GM12878 (cell line): ENCODE measurements at regions not wholly inside any gene's neighbourhood (a gene's known extent, or its start where the extent isn't known, plus 50 kb on each side); places are given as distances from the start of the nearest gene placed in this dataset.

ENCODE experiments used
- ATAC-seq: fragments of 200-7000 bp; cut with Tn5 transposase; 3 replicates; pipeline ENCODE4 v1.9.1; 2020; ENCODE audit warnings: mild to moderate bottlenecking, moderate library complexity
- BruUV-seq: library from RNA; stranded (reverse); fragments of 400-500 nt; replicated peaks from 2 replicates; lab custom pipeline; 2021; lab: Mats Ljungman, UMichigan
- CTCF ChIA-PET: fragments of 300-600 bp; sonication (Branson Sonifier 250); formaldehyde crosslinking; extraction: SDS; loops from one replicate; lab custom pipeline; 2021; ENCODE audit warnings: inconsistent platforms; lab: Yijun Ruan, JAX
- POLR2A ChIA-PET: fragments of 350-600 bp; formaldehyde crosslinking; extraction: SDS; loops from one replicate; lab custom pipeline; 2021; ENCODE audit warnings: inconsistent platforms; lab: Charles Lee
- RAD21 ChIA-PET: fragments of 300-600 bp; sonication (Branson Sonifier 250); formaldehyde crosslinking; loops from one replicate; lab custom pipeline; 2023; ENCODE audit warnings: antibody characterized with exemption; ENCODE audit not compliant: unreplicated experiment; lab: Charles Lee
- SMC1A ChIA-PET: fragments of 300-600 bp; sonication (Branson Sonifier 250); formaldehyde crosslinking; loops from one replicate; lab custom pipeline; 2023; ENCODE audit not compliant: unreplicated experiment, uncharacterized antibody; lab: Charles Lee
- DNase-seq: peaks from one replicate; pipeline ENCODE4 v3.0.0-alpha.2; 2011; ENCODE audit warnings: low read depth, low spot score
- FAIRE-seq: peaks from 3 replicates; lab custom pipeline; 2011; peaks lifted over from hg19 to GRCh38; lab: Jason Lieb, UNC
- H2AFZ ChIP-seq: 2 replicates; pipeline ENCODE4 v1.6.0; 2011; ENCODE audit warnings: low read depth, low read length, control low read depth; ENCODE audit not compliant: control insufficient read depth
- H3K27ac ChIP-seq: 2 replicates; pipeline ENCODE4 v1.5.1; 2011; ENCODE audit warnings: control low read depth; ENCODE audit not compliant: control insufficient read depth, insufficient read depth
- H3K27me3 ChIP-seq, 2 experiments: replicated peaks in 1 of 2; 2 replicates each; pipeline versions ENCODE4 v1.6.0 to v1.6.1; 2011; ENCODE audit warnings: low read length in 1 of 2; ENCODE audit not compliant: control insufficient read depth in 2 of 2, insufficient read depth in 2 of 2
- H3K36me3 ChIP-seq, 2 experiments: 2 replicates each; pipeline ENCODE4 v1.5.1; 2011; ENCODE audit warnings: low read length in 1 of 2; ENCODE audit not compliant: control insufficient read depth in 2 of 2, insufficient read depth in 2 of 2
- H3K4me1 ChIP-seq: 2 replicates; pipeline ENCODE4 v1.6.1; 2011; ENCODE audit warnings: mild to moderate bottlenecking, low read length, moderate library complexity, mixed read lengths; ENCODE audit not compliant: control insufficient read depth, insufficient read depth
- H3K4me2 ChIP-seq: 2 replicates; pipeline ENCODE4 v1.6.0; 2011; ENCODE audit warnings: control low read depth; ENCODE audit not compliant: control insufficient read depth, insufficient read depth
- H3K4me3 ChIP-seq: fragments of 200-600 bp; sonication (generic); 2 replicates; pipeline ENCODE4 v1.5.1; 2016
- H3K79me2 ChIP-seq: 2 replicates; pipeline ENCODE4 v1.6.0; 2011; ENCODE audit warnings: low read length; ENCODE audit not compliant: control insufficient read depth, insufficient read depth
- H3K9ac ChIP-seq: 2 replicates; pipeline ENCODE4 v1.8.0; 2011; ENCODE audit warnings: low read length, control low read depth, mixed read lengths; ENCODE audit not compliant: control insufficient read depth, insufficient read depth
- H3K9me3 ChIP-seq: replicated peaks from 3 replicates; pipeline ENCODE4 v1.5.1; 2011; ENCODE audit warnings: mild to moderate bottlenecking, low read length; ENCODE audit not compliant: control insufficient read depth, insufficient read depth
- H4K20me1 ChIP-seq: 2 replicates; pipeline ENCODE4 v1.6.0; 2011; ENCODE audit not compliant: control insufficient read depth, insufficient read depth
- ATF7 ChIP-seq: fragments of 450-650 bp; IDR thresholded peaks from 2 replicates; pipeline ENCODE4 v1.6.1; 2016; ENCODE audit warnings: low read depth, mild to moderate bottlenecking
- CBX5 ChIP-seq: sonication (generic); IDR thresholded peaks from 2 replicates; pipeline ENCODE4 v1.6.1; 2016; ENCODE audit warnings: low read depth, moderate library complexity, mild to moderate bottlenecking, inconsistent platforms
- ELK1 ChIP-seq: IDR thresholded peaks from 2 replicates; pipeline ENCODE4 v1.6.1; 2012; ENCODE audit warnings: low read depth, low read length, improper control_type of control experiment
- JUND ChIP-seq: IDR thresholded peaks from 2 replicates; pipeline ENCODE4 v1.6.1; 2012; ENCODE audit warnings: low read depth, mild to moderate bottlenecking, low read length, improper control_type of control experiment, moderate library complexity
- LARP7 ChIP-seq: fragments of 450-650 bp; IDR thresholded peaks from 2 replicates; pipeline ENCODE4 v1.6.1; 2017; ENCODE audit warnings: mild to moderate bottlenecking
- MLLT1 ChIP-seq: fragments of 450-650 bp; IDR thresholded peaks from 2 replicates; pipeline ENCODE4 v1.6.1; 2016; ENCODE audit warnings: mild to moderate bottlenecking
- NR2C1 ChIP-seq: fragments of 450-650 bp; IDR thresholded peaks from 2 replicates; pipeline ENCODE4 v1.6.1; 2017; ENCODE audit warnings: antibody characterized with exemption, mild to moderate bottlenecking, moderate library complexity
- NR2F1 ChIP-seq: fragments of 450-650 bp; conservative IDR thresholded peaks from 2 replicates; pipeline ENCODE4 v1.6.1; 2017; ENCODE audit warnings: mild to moderate bottlenecking
- PAX8 ChIP-seq: fragments of 450-650 bp; IDR thresholded peaks from 2 replicates; pipeline ENCODE4 v1.6.1; 2017; ENCODE audit warnings: mild to moderate bottlenecking, moderate library complexity
- RELA ChIP-seq: fragments of 450-650 bp; IDR thresholded peaks from 2 replicates; pipeline ENCODE4 v1.8.0; 2014; ENCODE audit warnings: borderline replicate concordance; ENCODE audit not compliant: partially characterized antibody
- RFX5 ChIP-seq: IDR thresholded peaks from 2 replicates; pipeline ENCODE4 v1.6.1; 2011; ENCODE audit warnings: low read depth, low read length, improper control_type of control experiment
- SMAD1 ChIP-seq: fragments of 450-650 bp; IDR thresholded peaks from 2 replicates; pipeline ENCODE4 v1.6.1; 2018; ENCODE audit warnings: mild to moderate bottlenecking, low read depth; ENCODE audit not compliant: partially characterized antibody
- STAT3 ChIP-seq: IDR thresholded peaks from 2 replicates; pipeline ENCODE4 v1.6.1; 2011; ENCODE audit warnings: low read depth, low read length, improper control_type of control experiment
- SUPT20H ChIP-seq: IDR thresholded peaks from 2 replicates; pipeline ENCODE4 v1.6.1; 2011; ENCODE audit warnings: low read depth, mild to moderate bottlenecking, low read length, moderate library complexity, borderline replicate concordance; ENCODE audit not compliant: control insufficient read depth
- ZNF592 ChIP-seq: fragments of 450-650 bp; IDR thresholded peaks from 2 replicates; pipeline ENCODE4 v1.6.1; 2017; ENCODE audit warnings: mild to moderate bottlenecking, moderate library complexity
- ZZZ3 ChIP-seq: IDR thresholded peaks from 2 replicates; pipeline ENCODE4 v1.6.1; 2011; ENCODE audit warnings: low read depth; ENCODE audit not compliant: control insufficient read depth, insufficient read length
- WGBS: methylation state at CpG from one replicate; pipeline ENCODE4 v1.1.6; 2016; ENCODE audit warnings: low lambda C conversion rate; ENCODE audit not compliant: insufficient replicate concordance, insufficient coverage; ENCODE audit errors: missing lambda C conversion rate; 5-methylcytosine and 5-hydroxymethylcytosine counted together
- in situ Hi-C: fragments of 300-500 bp; cut with MboI; formaldehyde crosslinking; loops from 9 replicates; pipeline ENCODE4 v1.14.3; 2018; ENCODE audit warnings: mixed read lengths
- intact Hi-C: fragments of 100-400 bp; cut with micrococcal nuclease; formaldehyde crosslinking; loops from one replicate; pipeline ENCODE4 v1.14.2; 2022; ENCODE audit not compliant: unreplicated experiment

DNA sequence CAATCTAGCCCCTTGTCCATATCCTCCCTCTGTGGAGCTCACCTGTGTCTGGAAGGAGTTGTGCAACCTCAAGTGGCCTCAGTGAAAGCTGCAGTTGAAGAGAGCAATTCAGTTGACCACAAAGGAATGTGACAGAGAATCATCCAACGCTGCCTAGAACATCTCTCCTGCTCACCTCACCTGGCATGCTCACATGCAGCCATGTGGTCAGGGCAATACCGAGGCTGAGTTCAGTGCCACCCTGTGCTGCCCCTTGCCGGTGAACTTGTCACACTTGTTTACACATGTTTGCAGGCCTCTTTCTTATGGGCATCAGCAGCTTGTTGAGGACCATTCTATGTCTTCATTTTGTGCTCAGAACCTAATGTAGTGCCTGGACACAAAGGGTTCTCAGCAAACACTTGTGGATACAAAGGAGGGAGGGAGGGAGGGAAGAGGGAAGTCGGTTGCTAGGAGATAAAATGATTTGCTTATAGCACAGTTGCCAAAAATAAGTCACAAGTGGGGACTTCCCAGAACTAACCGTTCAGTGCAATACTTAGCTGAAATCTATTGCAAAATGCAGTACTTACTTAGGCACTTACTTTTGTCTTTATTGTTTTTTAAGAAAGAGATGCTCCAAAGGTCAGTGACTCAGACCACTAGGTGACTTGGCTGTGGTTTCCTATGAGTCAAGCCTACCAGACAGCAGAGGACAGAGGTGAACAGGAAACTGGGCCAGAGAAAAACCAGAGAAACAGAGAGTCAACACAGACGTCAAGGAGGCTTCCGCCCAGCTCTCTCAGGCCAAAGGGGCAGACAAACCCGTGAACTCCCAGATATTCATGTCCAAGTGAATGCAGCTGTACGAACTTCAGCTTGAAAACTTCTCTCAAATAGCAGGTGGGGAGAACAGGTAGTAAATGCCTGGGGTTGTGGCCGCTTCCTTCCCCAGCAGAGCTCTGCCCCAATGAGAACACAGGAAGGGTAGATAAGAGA is 227.8 kb upstream of the CTNNB1 start:
- FAIRE-seq (peak; percentile 93), ATAC-seq (peak; percentile 94), DNase-seq (peak; percentile 93)
- Histone ChIP-seq H3K27ac (peak overlapping the region; percentile 78), H3K4me3 (no peak overlapping the region), H3K4me1 (peaks cover 31% of the 10 kb centered on the region), H3K4me2 (peak overlapping the region; percentile 82), H4K20me1 (no peaks in the 10 kb centered on the region), H3K36me3 (no peaks in the 10 kb centered on the region; a peak in 1 of 4 replicates), H3K79me2 (no peaks in the 10 kb centered on the region), H3K9ac (peak overlapping the region; percentile 39; the same call in 1 of the 2 replicates), H2AFZ (peak overlapping the region; percentile 78), H3K27me3 (no peaks in the 10 kb centered on the region), H3K9me3 (no peaks in the 10 kb centered on the region)
- 1% methylated on average over 10 of the region's 10 CpGs for WGBS
- intact Hi-C loops: loop anchor here (1.0 to 10.0 kb wide), 5 partner anchors 189 to 787 kb away; no protein-coding TSS in a partner anchor
- TSS peak; percentile 89 for BruUV-seq
- in situ Hi-C loops: no loop called here
- SMC1A ChIA-PET: interaction anchor here (0.6 to 2.4 kb wide), 14 partner anchors 10 to 415 kb away, joined by 3 to 22 read pairs (median 3); no protein-coding TSS in a partner anchor
- RAD21 ChIA-PET: interaction anchor here (0.7 to 2.0 kb wide), 14 partner anchors 9 to 394 kb away, joined by 3 to 11 read pairs (median 4); no protein-coding TSS in a partner anchor
- CTCF ChIA-PET: interaction anchor here (0.9 to 2.7 kb wide), 11 partner anchors 10 to 661 kb away, joined by 3 to 13 read pairs (median 4); no protein-coding TSS in a partner anchor
- POLR2A ChIA-PET: interaction anchor here (1.5 kb wide), 1 partner anchor 518 kb away, joined by 3 read pairs; no protein-coding TSS in a partner anchor
- TF ChIP-seq ZZZ3 (no peak), LARP7 (peak; percentile 47), ELK1 (no peak), STAT3 (no peak; the same call in 1 of the 2 replicates), ATF7 (peak; percentile 72), RFX5 (no peak), NR2F1 (peak; percentile 99), RELA (peak; percentile 57), SUPT20H (no peak), MLLT1 (peak; percentile 54; the same call in 1 of the 2 replicates), JUND (no peak), PAX8 (no peak), CBX5 (peak; percentile 62; the same call in 1 of the 2 replicates), SMAD1 (no peak), ZNF592 (no peak), NR2C1 (peak; percentile 70)
